Effector CD4-positive, alpha-beta T cell (primary cell): ENCODE measurements at regions not wholly inside any gene's neighbourhood (a gene's known extent, or its start where the extent isn't known, plus 50 kb on each side); places are given as distances from the start of the nearest gene placed in this dataset.

Source experiments
- DNase-seq: peaks from one replicate; pipeline ENCODE4 v3.0.0-alpha.2; 2020

DNA sequence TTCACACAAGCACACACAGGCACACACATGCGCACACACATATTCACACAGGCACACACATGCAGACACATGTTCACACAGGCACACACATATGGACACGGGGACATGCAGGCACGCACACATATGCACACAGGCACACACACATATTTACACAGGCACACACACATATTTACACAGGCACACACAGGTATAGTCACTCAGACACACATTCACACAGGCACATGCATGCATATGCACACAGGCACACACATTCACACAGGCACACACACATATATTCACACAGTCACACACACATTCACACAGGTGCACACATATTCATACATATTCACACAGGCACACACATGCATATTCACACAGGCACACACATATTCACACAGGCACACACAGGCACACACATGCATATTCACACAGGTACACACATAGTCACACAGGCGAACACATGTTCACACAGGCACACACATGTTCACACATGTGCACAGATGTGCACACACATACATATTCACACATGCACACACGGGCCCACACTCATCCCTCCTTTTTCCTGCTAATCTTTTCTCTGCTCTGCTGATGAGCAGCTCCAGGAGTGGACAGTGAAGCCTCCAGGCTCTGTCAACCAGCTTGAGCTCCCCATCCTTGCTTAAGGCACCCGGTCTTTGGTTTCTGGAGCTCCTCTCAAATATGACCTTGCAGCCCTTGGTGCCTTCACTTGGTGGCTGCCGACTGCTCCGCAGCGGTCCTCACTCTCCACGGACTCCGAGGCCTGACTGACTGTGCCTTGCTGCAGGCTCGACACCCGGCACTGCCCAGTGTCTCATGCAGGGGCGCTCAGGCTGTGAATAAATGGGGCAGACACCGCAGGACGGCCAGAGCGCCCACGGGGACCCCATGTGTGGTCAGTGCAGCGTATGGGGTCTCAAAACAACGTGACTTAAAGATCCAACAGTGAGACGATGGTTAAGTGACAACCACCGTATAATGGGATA, 581.2 kb upstream of the MGMT start:
- DNase-seq, result no peak

- DNase-seq, result no peak
These were observed 579.2 kb upstream of the MGMT start for GRCh38 chr10:128887856-128888255.

GRCh38 chr10:128892005-128892404, 575.0 kb upstream of the MGMT start:
- DNase-seq, result no peak

- DNase-seq, result no peak
These were observed 572.4 kb upstream of the MGMT start for GRCh38 chr10:128894641-128895040.

- no peak for DNase-seq
These were observed 571.6 kb upstream of the MGMT start for GRCh38 chr10:128895473-128895872.

DNA sequence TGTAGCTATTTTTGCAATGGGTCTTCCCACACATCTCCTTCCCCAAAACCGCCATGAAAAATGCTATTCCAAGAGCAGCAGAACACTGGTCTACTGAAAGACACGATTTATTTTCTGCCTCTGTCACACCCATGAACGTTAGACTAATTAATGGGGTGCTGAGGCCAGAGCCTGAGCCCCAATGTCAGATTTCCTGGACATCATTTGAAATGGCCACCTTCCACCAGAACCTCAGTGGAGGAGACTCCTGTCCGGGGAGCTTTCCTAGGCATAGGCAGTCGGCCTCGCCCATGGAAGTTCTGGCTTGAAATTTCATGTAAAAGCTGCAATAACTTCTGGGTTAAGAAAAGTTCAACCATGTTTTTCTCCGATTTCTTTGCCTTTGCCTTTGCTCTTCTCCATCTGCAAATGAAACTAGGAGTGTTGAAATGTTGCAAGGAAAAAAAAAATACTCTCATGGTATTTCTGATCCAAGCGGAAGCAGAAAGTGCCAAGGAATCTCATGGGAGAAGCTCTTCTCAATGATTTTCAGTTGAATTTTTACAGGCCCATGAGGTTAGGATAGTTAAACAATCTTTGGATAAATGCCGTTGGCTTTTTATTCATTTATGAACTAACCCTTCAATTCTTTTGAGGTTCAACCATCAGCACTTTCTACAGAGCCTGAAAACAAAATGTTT, 570.8 kb upstream of the MGMT start:
- DNase-seq, result no peak

DNA sequence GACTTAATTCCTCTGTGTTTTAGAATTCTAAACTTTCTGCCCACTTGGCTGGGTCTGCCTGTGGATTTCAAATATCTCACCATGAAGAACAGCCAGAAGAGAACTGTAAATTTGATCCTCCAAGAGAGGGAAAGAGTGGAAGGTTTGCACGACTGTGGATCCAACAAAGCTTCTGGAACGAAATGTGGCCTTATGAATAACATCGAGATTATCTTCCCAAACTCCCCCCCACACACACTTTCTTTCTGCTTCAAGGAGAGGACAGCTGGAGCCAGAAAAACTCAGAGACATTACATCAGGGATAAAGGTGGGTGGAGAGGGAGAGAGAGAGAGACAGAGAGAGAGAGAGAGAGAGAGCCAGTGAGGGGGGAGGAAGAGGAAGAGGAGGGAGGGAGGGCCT, 570.1 kb upstream of the MGMT start:
- no peak for DNase-seq

GRCh38 chr10:128897401-128898129, 569.5 kb upstream of the MGMT start:
- DNase-seq, result no peak

- no peak for DNase-seq
These were observed 568.7 kb upstream of the MGMT start for GRCh38 chr10:128898133-128898915.

DNA sequence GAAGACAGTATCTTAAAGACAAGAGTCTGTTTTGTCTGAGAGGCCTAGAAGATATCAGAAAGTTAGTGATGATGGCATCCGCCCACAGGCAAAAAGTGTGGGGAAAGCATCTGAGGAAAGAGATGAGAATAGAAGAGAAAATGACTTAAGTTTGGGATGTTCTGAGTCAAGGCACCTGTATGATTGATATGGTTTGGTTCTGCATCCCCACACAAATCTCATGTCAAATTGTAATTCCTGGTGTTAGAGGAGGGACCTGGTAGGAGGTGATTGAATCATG, 568.2 kb upstream of the MGMT start:
- DNase-seq, result no peak

- DNase-seq, result no peak
These were observed 566.6 kb upstream of the MGMT start for GRCh38 chr10:128900456-128900855.

DNA sequence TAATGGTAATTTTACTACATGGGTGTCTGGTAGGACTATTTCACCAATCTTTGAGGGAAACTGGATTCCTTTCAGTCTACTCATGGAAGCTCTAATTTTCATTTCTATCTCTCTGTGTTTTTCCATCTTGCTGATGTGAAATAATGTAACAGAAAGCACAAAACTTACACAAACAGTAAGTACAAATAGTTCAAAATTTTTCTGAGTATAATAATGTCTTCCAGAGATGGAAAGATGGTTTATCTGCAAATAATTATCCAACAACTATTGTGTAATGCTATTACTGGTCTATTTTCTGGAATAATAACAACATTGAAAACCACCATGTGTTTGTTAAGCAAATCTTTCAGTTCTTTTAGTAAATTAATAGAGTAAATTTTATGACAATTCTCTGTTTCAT, 565.8 kb upstream of the MGMT start:
- DNase-seq, result no peak

DNA sequence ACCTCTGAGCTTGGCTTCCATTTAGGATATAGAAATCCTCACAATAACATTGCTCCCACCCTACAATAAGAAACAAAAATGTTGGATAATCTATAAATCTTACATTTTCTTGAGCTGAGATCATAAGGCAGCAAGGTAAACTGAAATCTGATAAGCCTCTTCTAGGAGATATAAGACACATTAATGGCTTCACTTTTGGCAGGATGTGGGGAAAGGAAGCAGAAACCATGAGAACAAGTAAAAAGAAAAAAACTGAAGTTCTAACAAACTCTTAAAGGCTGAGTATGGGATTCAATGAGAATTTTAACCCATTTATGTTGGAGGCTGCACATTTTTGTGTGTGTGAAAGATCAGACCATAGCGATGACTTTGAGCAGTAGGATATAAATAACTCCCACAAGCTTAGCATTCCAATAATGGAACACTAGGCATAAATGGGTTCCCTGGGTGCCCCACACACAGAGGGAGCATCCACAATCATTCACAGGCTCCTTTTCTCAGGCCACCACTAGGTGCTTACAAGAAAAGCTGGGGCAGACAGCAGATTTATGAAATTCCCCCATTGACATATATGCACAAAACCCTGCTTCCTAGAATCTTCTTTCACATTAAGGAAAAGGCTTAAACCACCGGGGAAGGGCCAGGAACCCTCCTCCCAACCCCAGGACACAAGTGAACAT, 564.9 kb upstream of the MGMT start:
- no peak for DNase-seq

- no peak for DNase-seq
These were observed 559.7 kb upstream of the MGMT start for GRCh38 chr10:128907155-128907941.

DNA sequence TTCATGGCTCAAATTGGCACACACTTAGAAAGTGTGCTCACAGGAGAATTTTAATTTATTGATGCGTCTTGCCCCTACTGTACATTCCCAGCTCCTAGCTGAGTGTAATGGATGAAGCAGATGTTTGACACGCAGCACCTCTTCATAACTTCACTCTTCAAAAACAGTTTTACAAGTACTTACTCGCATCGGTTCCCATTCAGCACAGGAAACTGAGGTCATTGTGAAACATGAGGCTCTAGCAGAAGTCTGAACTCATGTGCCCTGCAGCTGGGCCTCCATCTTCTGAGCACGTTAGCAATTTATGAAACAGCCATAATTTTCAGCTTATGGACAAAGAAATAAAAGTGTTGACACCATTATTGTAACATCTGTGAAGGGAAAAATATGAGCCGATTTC, 558.9 kb upstream of the MGMT start:
- DNase-seq, result no peak

DNA sequence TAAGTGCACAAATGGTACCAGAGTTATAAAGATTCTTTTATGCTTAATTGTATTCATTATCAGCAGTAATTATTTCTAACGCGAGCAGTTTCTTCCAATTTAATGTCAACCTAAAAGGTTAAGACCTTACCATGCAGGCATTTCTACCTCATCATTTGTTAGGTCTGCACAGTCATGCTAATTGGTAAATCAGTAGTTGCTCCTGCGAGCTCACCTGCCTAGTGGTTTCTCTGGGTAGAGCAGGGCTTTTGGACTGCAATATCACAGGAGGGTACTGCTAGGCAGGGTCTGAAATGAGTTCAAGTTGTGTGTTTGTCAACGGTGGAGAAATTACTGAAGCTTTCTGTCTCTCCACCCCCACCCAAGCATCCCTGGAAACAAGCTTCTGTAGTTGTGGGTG, 558.5 kb upstream of the MGMT start:
- no peak for DNase-seq

DNA sequence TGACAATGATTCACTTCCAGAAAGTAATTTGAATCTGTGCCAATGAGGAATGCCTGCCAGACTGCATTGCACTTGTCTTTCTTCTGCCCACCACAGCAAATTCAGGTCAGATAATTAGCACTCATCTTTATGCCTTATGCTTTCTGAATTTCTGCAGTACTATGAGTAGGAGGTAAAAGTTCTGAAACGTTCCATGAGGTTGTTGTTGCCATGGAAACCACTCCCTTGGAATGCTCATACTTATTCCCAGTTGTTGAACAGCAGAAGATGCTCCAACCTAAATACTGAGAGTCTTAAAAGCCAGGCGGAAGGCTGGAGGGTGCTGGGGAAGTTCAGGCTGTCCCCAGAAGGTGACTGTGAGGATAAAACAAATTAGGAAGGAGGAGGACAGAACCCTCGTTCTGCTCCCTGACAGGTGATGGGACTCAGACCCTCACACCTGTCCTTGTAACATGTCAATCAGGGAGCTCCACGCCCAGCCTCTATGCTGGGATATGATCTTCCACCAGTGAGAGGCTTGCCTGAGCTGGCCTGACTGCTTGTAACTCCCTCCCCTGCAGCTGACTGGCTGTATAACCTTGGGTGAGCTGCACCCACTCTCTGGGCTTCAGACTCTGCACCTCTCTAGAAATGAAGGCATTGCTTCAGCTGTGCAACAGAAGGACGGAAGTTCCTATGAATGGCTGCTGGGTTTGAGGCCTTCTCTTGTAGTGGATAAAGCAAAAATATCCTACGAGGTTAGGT, 554.3 kb upstream of the MGMT start:
- DNase-seq, result no peak

- DNase-seq, result no peak
These were observed 552.4 kb upstream of the MGMT start for GRCh38 chr10:128914681-128915080.

DNA sequence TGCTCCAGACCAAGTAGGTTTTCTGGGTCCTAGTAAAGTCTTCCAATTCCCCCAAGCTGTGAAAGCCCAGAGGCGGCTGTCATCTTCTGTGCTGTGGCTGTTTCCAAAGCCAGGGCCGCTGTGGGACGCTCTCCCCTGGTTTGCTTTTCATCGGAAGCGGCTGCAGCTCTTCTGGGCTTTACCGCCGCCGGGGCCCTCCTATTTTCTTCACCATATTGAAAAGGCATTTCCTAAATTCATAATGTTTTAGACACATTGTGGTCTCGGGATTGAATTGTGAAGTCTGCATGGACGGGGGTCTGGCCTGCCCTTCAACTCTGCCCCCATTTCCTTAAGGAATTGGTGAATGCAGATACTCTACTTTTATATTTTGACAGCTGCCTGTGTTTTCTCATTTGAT, 551.4 kb upstream of the MGMT start:
- DNase-seq, result no peak

DNA sequence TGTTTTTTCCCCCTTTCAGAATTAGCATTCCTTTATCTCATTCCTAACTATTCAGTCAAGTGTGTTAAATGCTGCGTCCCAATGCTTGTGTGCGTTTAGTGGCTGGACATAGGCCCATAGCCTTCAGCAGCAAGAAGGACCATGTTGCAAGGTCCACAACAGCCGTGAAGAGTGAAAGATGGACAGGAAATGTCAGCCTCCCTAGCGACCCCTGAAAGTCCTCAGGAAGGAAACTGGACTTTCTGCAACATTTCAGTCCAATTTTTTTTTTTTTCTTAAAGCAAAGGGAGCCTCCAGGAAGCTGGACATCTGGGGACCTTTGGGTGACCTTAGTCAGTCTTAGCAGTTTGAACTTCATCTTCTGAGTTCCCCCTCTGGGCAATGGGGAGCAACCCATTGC, 550.7 kb upstream of the MGMT start:
- DNase-seq, result no peak
